A673 (cell line): ENCODE measurements at regions not wholly inside any gene's neighbourhood (a gene's known extent, or its start where the extent isn't known, plus 50 kb on each side); places are given as distances from the start of the nearest gene placed in this dataset.

ENCODE experiments used
- BruUV-seq: library from RNA; stranded (reverse); fragments of 400-500 nt; replicated peaks from 2 replicates; lab custom pipeline; 2021; lab: Mats Ljungman, UMichigan
- CTCF ChIA-PET: fragments of 300-600 bp; sonication (Branson Sonifier 250); formaldehyde crosslinking; loops from one replicate; lab custom pipeline; 2022; ENCODE audit warnings: antibody characterized with exemption; lab: Charles Lee
- POLR2A ChIA-PET: fragments of 300-600 bp; sonication (Branson Sonifier 250); formaldehyde crosslinking; loops from one replicate; lab custom pipeline; 2022; ENCODE audit warnings: antibody characterized with exemption; ENCODE audit not compliant: low non-redundant PET; lab: Charles Lee
- DNase-seq: peaks from one replicate; pipeline ENCODE4 v3.0.0-alpha.2; 2015; ENCODE audit warnings: low spot score
- H3K27ac ChIP-seq: fragments of 200-600 bp; sonication (generic); 2 replicates; pipeline ENCODE4 v1.5.1; 2016; ENCODE audit warnings: mixed run types, low read depth, mild to moderate bottlenecking, mixed read lengths, antibody characterized with exemption, low read length; ENCODE audit not compliant: poor library complexity, severe bottlenecking
- H3K27me3 ChIP-seq: fragments of 200-600 bp; sonication (generic); replicated peaks from 2 replicates; pipeline ENCODE4 v1.6.1; 2017; ENCODE audit warnings: mixed run types, low read depth, mild to moderate bottlenecking, mixed read lengths, antibody characterized with exemption, low read length; ENCODE audit not compliant: insufficient read depth, poor library complexity
- H3K36me3 ChIP-seq: fragments of 200-600 bp; sonication (generic); 2 replicates; pipeline ENCODE4 v1.6.1; 2016; ENCODE audit warnings: mixed run types, mild to moderate bottlenecking, mixed read lengths, antibody characterized with exemption, low read length; ENCODE audit not compliant: insufficient read depth, poor library complexity, severe bottlenecking
- H3K4me1 ChIP-seq: fragments of 200-600 bp; sonication (generic); 2 replicates; pipeline ENCODE4 v1.6.1; 2017; ENCODE audit warnings: mixed run types, mild to moderate bottlenecking, mixed read lengths, antibody characterized with exemption, low read length; ENCODE audit not compliant: insufficient read depth, poor library complexity, severe bottlenecking
- H3K4me3 ChIP-seq: fragments of 200-600 bp; sonication (generic); 2 replicates; pipeline ENCODE4 v1.5.1; 2016; ENCODE audit warnings: low read depth, mixed run types, mild to moderate bottlenecking, mixed read lengths, low read length; ENCODE audit not compliant: poor library complexity, severe bottlenecking
- H3K9me3 ChIP-seq: fragments of 200-600 bp; sonication (generic); 2 replicates; pipeline ENCODE4 v1.6.1; 2016; ENCODE audit warnings: mixed run types, low read depth, mild to moderate bottlenecking, mixed read lengths, antibody characterized with exemption, low read length; ENCODE audit not compliant: poor library complexity, severe bottlenecking
- CTCF ChIP-seq: fragments of 300-800, 200-600 bp; sonication (generic); conservative IDR thresholded peaks from 2 replicates; pipeline ENCODE4 v1.5.1; 2017; ENCODE audit warnings: low read depth, mild to moderate bottlenecking, antibody characterized with exemption, low read length, moderate library complexity, mixed read lengths
- EZH2 ChIP-seq: fragments of 200-600 bp; sonication (generic); IDR thresholded peaks from 2 replicates; pipeline ENCODE4 v1.6.1; 2017; ENCODE audit warnings: borderline replicate concordance, low read depth, mild to moderate bottlenecking, mixed read lengths, antibody characterized with exemption, low read length; ENCODE audit not compliant: poor library complexity, severe bottlenecking
- intact Hi-C: fragments of 100-400 bp; cut with micrococcal nuclease; formaldehyde crosslinking; loops from one replicate; pipeline ENCODE4 v1.10.0; 2022; ENCODE audit not compliant: unreplicated experiment

- peaks cover 18% of the 10 kb centered on the region for H3K4me1 ChIP-seq
- no TSS peak for BruUV-seq
- ChIA-PET CTCF (no interaction called here), POLR2A (no interaction called here)
- H3K36me3 ChIP-seq, result no peaks in the 10 kb centered on the region
- intact Hi-C loops, result no loop called here
- DNase-seq, result no peak
- H3K27ac ChIP-seq, result no peak overlapping the region
- no peaks in the 10 kb centered on the region for H3K9me3 ChIP-seq
- H3K4me3 ChIP-seq, result no peak overlapping the region
- no peaks in the 10 kb centered on the region for H3K27me3 ChIP-seq
- no peak for TF ChIP-seq CTCF
Observed at GRCh38 chr9:135251331-135251761, 163.9 kb downstream of the OLFM1 start.

DNA sequence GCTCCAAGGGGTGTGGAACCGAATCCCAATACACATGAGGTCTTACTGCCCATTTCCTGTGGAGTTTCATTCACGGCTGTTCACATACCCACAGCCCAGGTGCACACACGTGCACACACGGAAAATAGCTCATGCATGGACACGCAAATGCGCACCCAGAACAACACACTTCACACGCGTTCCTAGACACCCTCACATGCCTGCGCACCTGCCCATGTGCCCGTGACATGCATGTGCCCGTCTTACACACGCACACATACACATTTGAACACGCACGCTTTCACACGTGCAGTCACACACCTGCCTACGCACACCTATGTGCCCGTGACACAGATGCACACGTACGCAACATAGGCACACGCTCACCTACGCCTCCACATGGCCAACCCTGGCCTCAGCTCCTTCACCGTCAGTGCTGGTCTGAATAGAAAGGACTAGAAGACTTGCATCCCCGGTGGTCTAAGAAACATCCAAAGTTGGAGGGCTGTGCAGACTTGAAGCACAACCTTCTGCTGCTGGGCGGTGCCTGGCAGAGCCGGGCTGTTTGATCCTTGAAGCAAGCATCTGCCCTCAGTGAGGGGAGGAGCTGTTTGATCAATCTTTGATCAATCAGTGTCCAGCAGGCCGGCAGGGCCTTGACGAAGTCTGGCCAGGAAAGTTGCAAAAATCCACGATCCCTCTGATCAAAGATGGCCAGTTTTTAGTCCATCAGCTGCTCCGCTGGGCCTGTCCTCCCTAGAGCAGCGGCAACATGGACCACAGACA, 164.7 kb downstream of the OLFM1 start:
- POLR2A ChIA-PET, result no interaction called here
- CTCF ChIA-PET, result no interaction called here

GRCh38 chr9:135252980-135253304, 165.5 kb downstream of the OLFM1 start:
- ChIA-PET CTCF (no interaction called here), POLR2A (no interaction called here)
- BruUV-seq, result no TSS peak
- Histone ChIP-seq H3K4me3 (no peak overlapping the region), H3K27me3 (no peaks in the 10 kb centered on the region), H3K27ac (no peak overlapping the region), H3K9me3 (no peaks in the 10 kb centered on the region), H3K36me3 (no peaks in the 10 kb centered on the region), H3K4me1 (peaks cover 7% of the 10 kb centered on the region)
- no peak for DNase-seq
- intact Hi-C loops, result no loop called here
- TF ChIP-seq EZH2 (no peak), CTCF (no peak)

More for the DNA sequence above, 164.7 kb downstream of the OLFM1 start:
- Histone ChIP-seq H3K4me1 (peaks cover 11% of the 10 kb centered on the region), H3K36me3 (no peaks in the 10 kb centered on the region), H3K27ac (no peak overlapping the region), H3K9me3 (no peaks in the 10 kb centered on the region), H3K27me3 (no peaks in the 10 kb centered on the region), H3K4me3 (no peak overlapping the region)
- no peak for DNase-seq
- intact Hi-C loops, result no loop called here
- BruUV-seq, result no TSS peak
- 0 out of 2 replicates have a peak, but pooled peaks have one; percentile 20 for TF ChIP-seq CTCF
- TF ChIP-seq EZH2, result no peak
